SK-N-SH (cell line): ENCODE measurements at regions not wholly inside any gene's neighbourhood (a gene's known extent, or its start where the extent isn't known, plus 50 kb on each side); places are given as distances from the start of the nearest gene placed in this dataset.

Experiments used
- CTCF ChIA-PET: fragments of 300-600, 350-600 bp; formaldehyde crosslinking; extraction: SDS; loops from one replicate; lab custom pipeline; 2021; lab: Yijun Ruan, JAX
- POLR2A ChIA-PET: fragments of 350-600 bp; sonication (Branson Sonifier 250); formaldehyde crosslinking; extraction: SDS; loops from one replicate; lab custom pipeline; 2020; ENCODE audit warnings: antibody characterized with exemption, inconsistent platforms; lab: Yijun Ruan, JAX
- DNase-seq: peaks from one replicate; pipeline ENCODE4 v3.0.0; 2012
- H2AFZ ChIP-seq: fragments of 200-600 bp; sonication (generic); 2 replicates; pipeline ENCODE4 v1.8.1; 2016; ENCODE audit warnings: antibody characterized with exemption, mild to moderate bottlenecking, low read depth
- H3F3A ChIP-seq: fragments of 200-600 bp; sonication (generic); replicated peaks from 2 replicates; pipeline ENCODE3; 2016; ENCODE audit warnings: antibody characterized with exemption, mild to moderate bottlenecking; ENCODE audit not compliant: insufficient read depth
- H3K27ac ChIP-seq, 2 experiments: fragments of 200-500 bp in 1 of 2; fragments of 200-600 bp in 1 of 2; sonication (Bioruptor generic) in 1 of 2; sonication (generic), shearing (Covaris generic) in 1 of 2; 2 replicates each; pipeline versions ENCODE4 v1.5.1 to v1.6.1; 2014 to 2016; ENCODE audit warnings: low read depth in 2 of 2, inconsistent platforms in 1 of 2, low read length in 1 of 2, mild to moderate bottlenecking in 1 of 2, mixed read lengths in 1 of 2
- H3K27me3 ChIP-seq: fragments of 200-600 bp; sonication (generic), shearing (Covaris generic); 2 replicates; pipeline ENCODE4 v1.6.1; 2016; ENCODE audit warnings: mixed run types; ENCODE audit not compliant: insufficient read depth
- H3K36me3 ChIP-seq, 2 experiments: fragments of 200-500 bp in 1 of 2; fragments of 200-600 bp in 1 of 2; sonication (Bioruptor generic) in 1 of 2; sonication (generic) in 1 of 2; replicated peaks in 1 of 2; 2 replicates each; pipeline versions ENCODE3 to v1.5.1; 2014 to 2016; ENCODE audit warnings: low read length in 1 of 2, mild to moderate bottlenecking in 1 of 2; ENCODE audit not compliant: insufficient read depth in 2 of 2, control insufficient read depth in 1 of 2
- H3K4me1 ChIP-seq, 2 experiments: fragments of 200-500 bp in 1 of 2; fragments of 200-600 bp in 1 of 2; sonication (Bioruptor generic) in 1 of 2; sonication (generic), shearing (Covaris generic) in 1 of 2; 2 replicates each; pipeline versions ENCODE4 v1.5.1 to v1.6.1; 2014 to 2016; ENCODE audit warnings: low read depth in 1 of 2, low read length in 1 of 2, mixed run types in 1 of 2; ENCODE audit not compliant: insufficient read depth in 2 of 2, control insufficient read depth in 1 of 2
- H3K4me2 ChIP-seq: fragments of 200-600 bp; sonication (generic), shearing (Covaris generic); 2 replicates; pipeline ENCODE4 v1.6.1; 2017; ENCODE audit warnings: mixed run types
- H3K4me3 ChIP-seq, 2 experiments: fragments of 200-500 bp in 1 of 2; fragments of 200-600 bp in 1 of 2; sonication (Bioruptor generic) in 1 of 2; sonication (generic), shearing (Covaris generic) in 1 of 2; 2 replicates each; pipeline versions ENCODE4 v1.5.1 to v1.8.1; 2014 to 2016; ENCODE audit warnings: low read depth in 2 of 2, inconsistent platforms in 1 of 2, low read length in 1 of 2, mild to moderate bottlenecking in 1 of 2, mixed read lengths in 1 of 2, moderate library complexity in 1 of 2
- H3K79me2 ChIP-seq: fragments of 200-600 bp; sonication (generic); 2 replicates; pipeline ENCODE4 v1.8.1; 2017; ENCODE audit warnings: mild to moderate bottlenecking; ENCODE audit not compliant: insufficient read depth
- H3K9ac ChIP-seq: fragments of 200-600 bp; sonication (generic); 2 replicates; pipeline ENCODE4 v1.6.1; 2017; ENCODE audit warnings: mixed run types
- H3K9me2 ChIP-seq: fragments of 200-600 bp; sonication (generic); 2 replicates; pipeline ENCODE4 v1.6.1; 2017; ENCODE audit warnings: mixed run types
- H3K9me3 ChIP-seq: fragments of 200-600 bp; sonication (generic); 2 replicates; pipeline ENCODE4 v1.6.1; 2017; ENCODE audit warnings: mixed run types, mild to moderate bottlenecking, moderate library complexity
- H4K20me1 ChIP-seq: fragments of 200-600 bp; sonication (generic); 2 replicates; pipeline ENCODE4 v1.6.1; 2017; ENCODE audit warnings: mild to moderate bottlenecking, mixed run types; ENCODE audit not compliant: insufficient read depth
- ELF1 ChIP-seq: IDR thresholded peaks from 2 replicates; pipeline ENCODE4 v1.4.0; 2012
- FOSL2 ChIP-seq: IDR thresholded peaks from 2 replicates; pipeline ENCODE4 v1.4.0; 2012; ENCODE audit warnings: low read depth, mild to moderate bottlenecking, moderate library complexity, borderline replicate concordance
- FOXM1 ChIP-seq: IDR thresholded peaks from 2 replicates; pipeline ENCODE4 v1.4.0; 2012; ENCODE audit warnings: low read depth, mild to moderate bottlenecking
- GATA2 ChIP-seq: sonication (generic); formaldehyde crosslinking; IDR thresholded peaks from 2 replicates; pipeline ENCODE4 v1.5.0; 2020; ENCODE audit warnings: mild to moderate bottlenecking, missing genetic modification reagents
- MEF2A ChIP-seq: IDR thresholded peaks from 2 replicates; pipeline ENCODE4 v1.4.0; 2012; ENCODE audit warnings: low read depth, borderline replicate concordance
- NFIC ChIP-seq: IDR thresholded peaks from 2 replicates; pipeline ENCODE4 v1.4.0; 2012; ENCODE audit warnings: borderline replicate concordance
- PBX3 ChIP-seq: IDR thresholded peaks from 2 replicates; pipeline ENCODE4; 2012
- RAD21 ChIP-seq: IDR thresholded peaks from 2 replicates; pipeline ENCODE4 v1.6.1; 2012; ENCODE audit warnings: mild to moderate bottlenecking, low read length
- RCOR1 ChIP-seq: fragments of 150-350 bp; IDR thresholded peaks from 2 replicates; pipeline ENCODE4 v1.6.1; 2017; ENCODE audit warnings: antibody characterized with exemption, low read length
- TAF1 ChIP-seq: IDR thresholded peaks from 2 replicates; pipeline ENCODE4 v1.6.1; 2012; ENCODE audit warnings: low read depth, mild to moderate bottlenecking, low read length, moderate library complexity, borderline replicate concordance
- TEAD4 ChIP-seq: IDR thresholded peaks from 2 replicates; pipeline ENCODE4 v1.4.0; 2012; ENCODE audit warnings: mild to moderate bottlenecking, borderline replicate concordance; ENCODE audit not compliant: insufficient read depth
- USF2 ChIP-seq: fragments of 150-350 bp; IDR thresholded peaks from 2 replicates; pipeline ENCODE4 v1.6.1; 2017; ENCODE audit warnings: antibody characterized with exemption, low read length, low read depth, borderline replicate concordance
- YY1 ChIP-seq: IDR thresholded peaks from 2 replicates; pipeline ENCODE4 v1.4.0; 2012; ENCODE audit warnings: low read depth, mild to moderate bottlenecking
- WGBS: methylation state at CpG from one replicate; pipeline ENCODE4 v1.1.6; 2017; ENCODE audit warnings: low lambda C conversion rate; 5-methylcytosine and 5-hydroxymethylcytosine counted together
- TF ChIP-seq, protein P1 (sequence below): IDR thresholded peaks from 2 replicates; pipeline ENCODE4 v1.4.0; 2012; ENCODE audit warnings: low read depth, borderline replicate concordance

- Histone ChIP-seq H4K20me1 (no peaks in the 10 kb centered on the region), H3K36me3 (no peaks in the 10 kb centered on the region), H2AFZ (no peak overlapping the region), H3K79me2 (no peaks in the 10 kb centered on the region), H3K9ac (no peak overlapping the region), H3F3A (no peaks in the 10 kb centered on the region), H3K4me1 (no peaks in the 10 kb centered on the region; a peak in 1 of 4 replicates), H3K4me3 (no peak overlapping the region), H3K27me3 (no peaks in the 10 kb centered on the region; the same call in 1 of the 2 replicates), H3K4me2 (no peak overlapping the region), H3K9me2 (no peaks in the 10 kb centered on the region), H3K27ac (no peak overlapping the region), H3K9me3 (no peaks in the 10 kb centered on the region)
- CTCF ChIA-PET, result no interaction called here
- no peak for DNase-seq
- 7% methylated on average over 10 of the region's 13 CpGs for WGBS
- no peak for TF ChIP-seq MEF2A
- no peak for TF ChIP-seq NFIC
- no peak for TF ChIP-seq RAD21
- POLR2A ChIA-PET, result no interaction called here
These were observed 1448.3 kb downstream of the BRD1 start for GRCh38 chr22:48379371-48379770.

GRCh38 chr22:48378673-48379072 lies 1449.0 kb downstream of the BRD1 start:
- no peaks in the 10 kb centered on the region for H3K9me3 ChIP-seq
- ChIA-PET POLR2A (no interaction called here), CTCF (no interaction called here)
- 13% methylated on average over 6 of the region's 6 CpGs for WGBS
- no peak overlapping the region for H2AFZ ChIP-seq
- no peaks in the 10 kb centered on the region for H4K20me1 ChIP-seq
- no peak overlapping the region for H3K4me3 ChIP-seq
- DNase-seq, result no peak
- no peak overlapping the region for H3K4me2 ChIP-seq
- H3K9me2 ChIP-seq, result no peaks in the 10 kb centered on the region
- H3K9ac ChIP-seq, result no peak overlapping the region
- H3K27ac ChIP-seq, result no peak overlapping the region
- no peaks in the 10 kb centered on the region for H3K79me2 ChIP-seq
- H3K36me3 ChIP-seq, result no peaks in the 10 kb centered on the region
- H3K27me3 ChIP-seq, result no peaks in the 10 kb centered on the region; the same call in 1 of the 2 replicates
- H3F3A ChIP-seq, result no peaks in the 10 kb centered on the region
- TF ChIP-seq YY1 (no peak), USF2 (no peak), GATA2 (CRISPR knock-in tag) (no peak), NFIC (no peak)
- TF ChIP-seq, protein P1, sequence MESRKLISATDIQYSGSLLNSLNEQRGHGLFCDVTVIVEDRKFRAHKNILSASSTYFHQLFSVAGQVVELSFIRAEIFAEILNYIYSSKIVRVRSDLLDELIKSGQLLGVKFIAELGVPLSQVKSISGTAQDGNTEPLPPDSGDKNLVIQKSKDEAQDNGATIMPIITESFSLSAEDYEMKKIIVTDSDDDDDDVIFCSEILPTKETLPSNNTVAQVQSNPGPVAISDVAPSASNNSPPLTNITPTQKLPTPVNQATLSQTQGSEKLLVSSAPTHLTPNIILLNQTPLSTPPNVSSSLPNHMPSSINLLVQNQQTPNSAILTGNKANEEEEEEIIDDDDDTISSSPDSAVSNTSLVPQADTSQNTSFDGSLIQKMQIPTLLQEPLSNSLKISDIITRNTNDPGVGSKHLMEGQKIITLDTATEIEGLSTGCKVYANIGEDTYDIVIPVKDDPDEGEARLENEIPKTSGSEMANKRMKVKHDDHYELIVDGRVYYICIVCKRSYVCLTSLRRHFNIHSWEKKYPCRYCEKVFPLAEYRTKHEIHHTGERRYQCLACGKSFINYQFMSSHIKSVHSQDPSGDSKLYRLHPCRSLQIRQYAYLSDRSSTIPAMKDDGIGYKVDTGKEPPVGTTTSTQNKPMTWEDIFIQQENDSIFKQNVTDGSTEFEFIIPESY, result no peak
- TF ChIP-seq, all 33 proteins: peak for 0
- no peaks in the 10 kb centered on the region; a peak in 1 of 4 replicates for H3K4me1 ChIP-seq

DNA sequence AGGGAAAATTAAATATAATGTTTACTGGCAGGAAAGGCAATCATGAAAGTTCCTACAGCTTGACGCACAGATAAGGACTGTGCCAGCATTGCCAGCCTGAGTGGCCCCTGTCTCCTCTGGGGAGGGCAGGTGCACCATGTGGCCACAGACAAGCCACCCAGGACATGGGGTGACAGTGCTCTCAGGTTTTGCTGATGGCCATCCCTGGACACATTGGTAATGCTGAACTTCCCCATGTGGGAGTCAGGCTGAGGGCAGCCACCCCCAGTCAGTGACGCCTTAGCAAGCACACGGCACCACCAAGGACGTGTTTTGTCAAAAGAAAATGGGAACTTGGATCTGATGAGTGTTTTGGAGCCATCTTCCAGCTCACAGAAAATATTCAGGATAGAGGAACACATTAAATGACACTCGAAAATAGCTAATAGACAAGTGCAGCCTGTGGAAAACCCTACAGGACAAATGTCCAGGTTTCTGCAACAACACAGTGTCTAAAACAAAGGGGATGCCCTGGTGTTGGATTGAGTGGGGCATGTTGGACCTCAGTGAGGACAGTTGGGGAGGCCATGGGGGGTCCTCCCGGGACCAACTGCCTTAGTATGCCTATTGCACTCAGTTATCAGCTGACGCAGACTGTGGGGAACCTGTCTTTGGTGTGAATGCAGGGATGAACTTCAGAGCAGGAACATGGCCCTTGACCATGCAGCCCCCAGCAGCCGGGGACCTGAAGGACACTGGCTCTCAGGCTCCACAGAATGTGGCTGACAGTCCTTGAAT lies 1450.5 kb downstream of the BRD1 start:
- Histone ChIP-seq H3K9me3 (no peaks in the 10 kb centered on the region), H3K9me2 (no peaks in the 10 kb centered on the region), H3K9ac (no peak overlapping the region), H3F3A (no peaks in the 10 kb centered on the region), H4K20me1 (no peaks in the 10 kb centered on the region), H3K36me3 (no peaks in the 10 kb centered on the region), H3K4me1 (no peaks in the 10 kb centered on the region; a peak in 1 of 4 replicates), H3K4me3 (no peak overlapping the region), H3K27ac (no peak overlapping the region), H3K79me2 (no peaks in the 10 kb centered on the region), H3K27me3 (no peaks in the 10 kb centered on the region; the same call in 1 of the 2 replicates), H2AFZ (no peak overlapping the region), H3K4me2 (no peak overlapping the region)
- ChIA-PET CTCF (no interaction called here), POLR2A (no interaction called here)
- 5% methylated on average over 6 of the region's 8 CpGs for WGBS
- DNase-seq, result no peak
- TF ChIP-seq PBX3 (no peak), FOSL2 (no peak), TAF1 (no peak), FOXM1 (no peak), ELF1 (no peak), RCOR1 (no peak), TEAD4 (no peak), MEF2A (no peak), GATA2 (CRISPR knock-in tag) (no peak)
- TF ChIP-seq, protein P1, result no peak
